ENCODE measurements at regions not wholly inside any gene's neighbourhood (a gene's known extent, or its start where the extent isn't known, plus 50 kb on each side); places are given as distances from the start of the nearest gene placed in this dataset.

- no peak overlapping the region for H2AFZ ChIP-seq (ENCODE audit: low read depth, low read length)
- no peaks in the 10 kb centered on the region for H4K20me1 ChIP-seq (ENCODE audit: insufficient read depth, low read length)
- no peak overlapping the region for H3K9ac ChIP-seq (ENCODE audit: low read length)
- TF ChIP-seq EZH2phosphoT487 (IDR thresholded peaks at IDR 0.05; ENCODE audit: low read depth) (no peak), CTCF (IDR thresholded peaks at IDR 0.05; ENCODE audit: low read depth, low read length) (no peak)
- H3K4me3 ChIP-seq (ENCODE audit: low read length): no peak overlapping the region
- no peak overlapping the region for H3K27ac ChIP-seq (ENCODE audit: low read length)
- H3K9me3 ChIP-seq (ENCODE audit: insufficient read depth, low read length): peaks cover 5% of the 10 kb centered on the region; the same call in 1 of the 2 replicates
- peaks cover 47% of the 10 kb centered on the region for H3K4me1 ChIP-seq (ENCODE audit: low read length)
- H3K36me3 ChIP-seq (replicated peaks; ENCODE audit: low read depth, low read length): peaks cover 10% of the 10 kb centered on the region
- no peaks in the 10 kb centered on the region for H3K79me2 ChIP-seq (ENCODE audit: low read length)
- peaks cover 9% of the 10 kb centered on the region for H3K27me3 ChIP-seq (ENCODE audit: low read depth, low read length)
- H3K4me2 ChIP-seq (ENCODE audit: low read length): no peak overlapping the region
Measured at GRCh38 chr9:22201256-22201655, 192.2 kb upstream of the CDKN2B start.

GRCh38 chr9:22203371-22204138, 194.4 kb upstream of the CDKN2B start:
- H3K4me2 ChIP-seq (ENCODE audit: low read length): peak overlapping the region; percentile 62
- no peaks in the 10 kb centered on the region for H4K20me1 ChIP-seq (ENCODE audit: insufficient read depth, low read length)
- H3K27me3 ChIP-seq (ENCODE audit: low read depth, low read length): peaks cover 14% of the 10 kb centered on the region
- no peaks in the 10 kb centered on the region for H3K9me3 ChIP-seq (ENCODE audit: insufficient read depth, low read length)
- H3K9ac ChIP-seq (ENCODE audit: low read length): peak overlapping the region; percentile 14; the same call in 1 of the 2 replicates
- peaks cover 48% of the 10 kb centered on the region for H3K4me1 ChIP-seq (ENCODE audit: low read length)
- H3K79me2 ChIP-seq (ENCODE audit: low read length): no peaks in the 10 kb centered on the region
- no peaks in the 10 kb centered on the region for H3K36me3 ChIP-seq (replicated peaks; ENCODE audit: low read depth, low read length)
- TF ChIP-seq CTCF (IDR thresholded peaks at IDR 0.05; ENCODE audit: low read depth, low read length): no peak
- no peak for TF ChIP-seq EZH2phosphoT487 (IDR thresholded peaks at IDR 0.05; ENCODE audit: low read depth)
- H3K27ac ChIP-seq (ENCODE audit: low read length): peak overlapping the region; percentile 47; the same call in 1 of the 2 replicates
- H3K4me3 ChIP-seq (ENCODE audit: low read length): peak overlapping the region; percentile 6
- H2AFZ ChIP-seq (ENCODE audit: low read depth, low read length): no peak overlapping the region

- H3K27me3 ChIP-seq (ENCODE audit: low read depth, low read length): peaks cover 14% of the 10 kb centered on the region
- H3K4me3 ChIP-seq (ENCODE audit: low read length): peak overlapping the region; percentile 6; the same call in 1 of the 2 replicates
- TF ChIP-seq EZH2phosphoT487 (IDR thresholded peaks at IDR 0.05; ENCODE audit: low read depth) (no peak), CTCF (IDR thresholded peaks at IDR 0.05; ENCODE audit: low read depth, low read length) (no peak)
- H4K20me1 ChIP-seq (ENCODE audit: insufficient read depth, low read length): no peaks in the 10 kb centered on the region
- H3K4me1 ChIP-seq (ENCODE audit: low read length): peaks cover 54% of the 10 kb centered on the region
- H2AFZ ChIP-seq (ENCODE audit: low read depth, low read length): no peak overlapping the region
- no peaks in the 10 kb centered on the region for H3K79me2 ChIP-seq (ENCODE audit: low read length)
- no peaks in the 10 kb centered on the region for H3K9me3 ChIP-seq (ENCODE audit: insufficient read depth, low read length)
- no peak overlapping the region for H3K9ac ChIP-seq (ENCODE audit: low read length)
- peak overlapping the region; percentile 62 for H3K4me2 ChIP-seq (ENCODE audit: low read length)
- no peaks in the 10 kb centered on the region for H3K36me3 ChIP-seq (replicated peaks; ENCODE audit: low read depth, low read length)
- peak overlapping the region; percentile 47; the same call in 1 of the 2 replicates for H3K27ac ChIP-seq (ENCODE audit: low read length)
Measured at GRCh38 chr9:22204240-22204639, 195.1 kb upstream of the CDKN2B start.

GRCh38 chr9:22206833-22207232, 197.7 kb upstream of the CDKN2B start:
- no peaks in the 10 kb centered on the region for H4K20me1 ChIP-seq (ENCODE audit: insufficient read depth, low read length)
- no peak overlapping the region for H3K4me3 ChIP-seq (ENCODE audit: low read length)
- H2AFZ ChIP-seq (ENCODE audit: low read depth, low read length): no peak overlapping the region
- H3K27me3 ChIP-seq (ENCODE audit: low read depth, low read length): peaks cover 10% of the 10 kb centered on the region; the same call in 1 of the 2 replicates
- H3K27ac ChIP-seq (ENCODE audit: low read length): no peak overlapping the region
- H3K9ac ChIP-seq (ENCODE audit: low read length): no peak overlapping the region
- no peak overlapping the region for H3K4me2 ChIP-seq (ENCODE audit: low read length)
- H3K9me3 ChIP-seq (ENCODE audit: insufficient read depth, low read length): no peaks in the 10 kb centered on the region
- no peaks in the 10 kb centered on the region for H3K79me2 ChIP-seq (ENCODE audit: low read length)
- H3K36me3 ChIP-seq (replicated peaks; ENCODE audit: low read depth, low read length): no peaks in the 10 kb centered on the region
- H3K4me1 ChIP-seq (ENCODE audit: low read length): peaks cover 72% of the 10 kb centered on the region
- TF ChIP-seq CTCF (IDR thresholded peaks at IDR 0.05; ENCODE audit: low read depth, low read length) (no peak), EZH2phosphoT487 (IDR thresholded peaks at IDR 0.05; ENCODE audit: low read depth) (no peak)

Measured in OCI-LY3 (cell line).